Left lung (tissue), 4 donors: ENCODE measurements at regions not wholly inside any gene's neighbourhood (a gene's known extent, or its start where the extent isn't known, plus 50 kb on each side); places are given as distances from the start of the nearest gene placed in this dataset.

Experiments
- ATAC-seq: fragments of 200-7000 bp; cut with Tn5 transposase; one replicate; pipeline ENCODE4 v1.9.1; 2020; ENCODE audit warnings: moderate library complexity
- DNase-seq, 4 donors: peaks; one replicate each; pipeline ENCODE4 v3.0.0-alpha.2; 2013 to 2020
- H3K27ac ChIP-seq, 2 donors: fragments of 200-600 bp; sonication (generic) in 1 of 2; one replicate each; pipeline versions ENCODE4 v1.5.0 to v1.8.0; 2020 to 2021
- H3K27me3 ChIP-seq, 2 donors: fragments of 200-600 bp; sonication (generic) in 1 of 2; one replicate each; pipeline versions ENCODE4 v1.5.0 to v1.8.0; 2020 to 2021
- H3K36me3 ChIP-seq, 2 donors: fragments of 200-600 bp; sonication (generic) in 1 of 2; one replicate each; pipeline versions ENCODE4 v1.5.0 to v1.8.0; 2020 to 2021
- H3K4me1 ChIP-seq, 2 donors: fragments of 200-600 bp; one replicate each; pipeline ENCODE4 v1.8.0; 2021
- H3K4me3 ChIP-seq, 2 donors: fragments of 200-600 bp; sonication (generic) in 1 of 2; one replicate each; pipeline versions ENCODE4 v1.5.0 to v1.8.0; 2020 to 2021; ENCODE audit warnings: mild to moderate bottlenecking in 1 of 2
- H3K9me3 ChIP-seq, 2 donors: fragments of 200-600 bp; sonication (generic) in 1 of 2; one replicate each; pipeline versions ENCODE4 v1.5.0 to v1.8.0; 2020 to 2021
- intact Hi-C, 2 donors: fragments of 100-400 bp; cut with DNase I; formaldehyde crosslinking; loops; one replicate each; pipeline versions ENCODE4 v1.11.2 to v1.14.2; 2022
- TF ChIP-seq, protein P1 (sequence below), 2 donors: fragments of 200-600 bp; sonication (generic) in 1 of 2; IDR thresholded peaks; one replicate each; pipeline versions ENCODE4 v1.5.0 to v1.8.0; 2021; ENCODE audit warnings: antibody characterized with exemption in 2 of 2
- donor health status: DM: no; HTN: yes; CAD: no.
- donor health status: DM: no; HTN: no; CAD: no.

DNA sequence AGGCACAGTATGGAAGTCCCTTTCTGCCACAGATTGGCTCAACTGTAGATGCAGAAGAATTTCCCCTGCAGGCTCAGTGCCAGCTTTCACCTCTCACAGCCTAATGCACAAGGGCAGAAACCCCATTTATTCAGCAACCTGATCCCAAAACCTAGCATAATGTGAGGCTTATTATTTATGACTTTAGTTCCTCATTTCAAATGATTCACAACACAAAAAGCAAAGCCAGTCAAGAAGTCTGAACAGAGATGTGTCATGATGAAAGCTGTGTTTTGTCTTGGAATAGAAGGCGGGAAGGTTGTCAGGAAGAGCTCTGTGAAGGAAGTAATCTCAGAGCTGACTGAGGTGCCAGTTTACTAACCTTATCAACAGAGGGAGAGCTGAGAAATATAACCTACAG is 369.7 kb downstream of the LRRC70 start:
- Histone ChIP-seq H3K27me3 (no peaks in the 10 kb centered on the region), H3K27ac (no peak overlapping the region), H3K36me3 (no peaks in the 10 kb centered on the region), H3K4me1 (no peaks in the 10 kb centered on the region), H3K4me3 (no peak overlapping the region), H3K9me3 (no peaks in the 10 kb centered on the region)
- TF ChIP-seq, protein P1, sequence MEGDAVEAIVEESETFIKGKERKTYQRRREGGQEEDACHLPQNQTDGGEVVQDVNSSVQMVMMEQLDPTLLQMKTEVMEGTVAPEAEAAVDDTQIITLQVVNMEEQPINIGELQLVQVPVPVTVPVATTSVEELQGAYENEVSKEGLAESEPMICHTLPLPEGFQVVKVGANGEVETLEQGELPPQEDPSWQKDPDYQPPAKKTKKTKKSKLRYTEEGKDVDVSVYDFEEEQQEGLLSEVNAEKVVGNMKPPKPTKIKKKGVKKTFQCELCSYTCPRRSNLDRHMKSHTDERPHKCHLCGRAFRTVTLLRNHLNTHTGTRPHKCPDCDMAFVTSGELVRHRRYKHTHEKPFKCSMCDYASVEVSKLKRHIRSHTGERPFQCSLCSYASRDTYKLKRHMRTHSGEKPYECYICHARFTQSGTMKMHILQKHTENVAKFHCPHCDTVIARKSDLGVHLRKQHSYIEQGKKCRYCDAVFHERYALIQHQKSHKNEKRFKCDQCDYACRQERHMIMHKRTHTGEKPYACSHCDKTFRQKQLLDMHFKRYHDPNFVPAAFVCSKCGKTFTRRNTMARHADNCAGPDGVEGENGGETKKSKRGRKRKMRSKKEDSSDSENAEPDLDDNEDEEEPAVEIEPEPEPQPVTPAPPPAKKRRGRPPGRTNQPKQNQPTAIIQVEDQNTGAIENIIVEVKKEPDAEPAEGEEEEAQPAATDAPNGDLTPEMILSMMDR (IDR thresholded peaks at IDR 0.05) = no peak
- DNase-seq (no peak), ATAC-seq (no peak)
- intact Hi-C loops = no loop called here

DNA sequence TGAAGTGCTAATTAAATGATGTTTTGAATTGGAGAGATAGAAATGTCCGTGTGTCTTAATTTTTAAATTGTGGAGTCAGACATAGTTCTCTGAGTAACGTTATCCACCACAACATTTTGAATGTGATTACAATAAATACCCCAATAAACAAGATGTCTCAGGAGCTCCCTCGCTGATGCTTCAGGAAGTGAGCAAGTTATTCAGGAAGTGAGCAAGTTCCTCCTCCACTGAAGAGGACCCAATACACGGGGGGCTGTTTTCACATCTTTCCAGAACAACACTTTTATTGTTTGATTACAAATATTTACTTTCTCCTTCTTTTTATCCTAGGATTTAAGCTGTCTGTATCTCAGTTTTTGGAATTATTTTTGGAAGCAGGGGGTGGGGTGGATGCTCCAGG is 363.8 kb downstream of the LRRC70 start:
- Histone ChIP-seq H3K27me3 (no peaks in the 10 kb centered on the region), H3K9me3 (no peaks in the 10 kb centered on the region), H3K36me3 (no peaks in the 10 kb centered on the region), H3K27ac (no peak overlapping the region), H3K4me3 (no peak overlapping the region), H3K4me1 (peaks cover 0 to 5% of the 10 kb centered on the region in 2 donors)
- ATAC-seq = no peak
- TF ChIP-seq, protein P1 (IDR thresholded peaks at IDR 0.05) = no peak
- intact Hi-C loops = no loop called here
- no peak for DNase-seq

DNA sequence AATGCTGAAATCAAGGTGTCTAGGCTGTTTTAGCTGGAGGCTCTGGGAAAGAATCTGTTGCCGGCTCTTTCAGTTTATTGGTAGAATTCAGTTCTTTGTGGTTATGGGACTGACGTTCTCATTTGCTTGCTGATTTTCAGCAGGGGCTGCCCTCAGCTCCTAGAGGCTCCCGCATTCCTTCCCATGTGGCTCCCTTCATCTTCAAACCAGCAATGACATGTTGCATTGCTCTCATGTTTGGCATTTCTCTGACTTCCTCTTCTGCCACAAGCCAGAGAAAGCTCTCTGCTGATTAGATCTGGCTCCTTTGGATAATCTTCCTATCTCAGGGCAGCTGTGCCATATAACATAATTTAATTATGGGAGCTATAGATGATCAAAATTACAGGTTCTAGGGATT is 360.3 kb downstream of the LRRC70 start:
- no peaks in the 10 kb centered on the region for H3K27me3 ChIP-seq
- TF ChIP-seq, protein P1 (IDR thresholded peaks at IDR 0.05) = no peak
- ATAC-seq (no peak), DNase-seq (no peak)
- H3K27ac ChIP-seq = no peak overlapping the region
- H3K36me3 ChIP-seq = no peaks in the 10 kb centered on the region
- no peak overlapping the region for H3K4me3 ChIP-seq
- H3K4me1 ChIP-seq = peaks cover 0 to 5% of the 10 kb centered on the region in 2 donors
- intact Hi-C loops = no loop called here
- no peaks in the 10 kb centered on the region for H3K9me3 ChIP-seq

DNA sequence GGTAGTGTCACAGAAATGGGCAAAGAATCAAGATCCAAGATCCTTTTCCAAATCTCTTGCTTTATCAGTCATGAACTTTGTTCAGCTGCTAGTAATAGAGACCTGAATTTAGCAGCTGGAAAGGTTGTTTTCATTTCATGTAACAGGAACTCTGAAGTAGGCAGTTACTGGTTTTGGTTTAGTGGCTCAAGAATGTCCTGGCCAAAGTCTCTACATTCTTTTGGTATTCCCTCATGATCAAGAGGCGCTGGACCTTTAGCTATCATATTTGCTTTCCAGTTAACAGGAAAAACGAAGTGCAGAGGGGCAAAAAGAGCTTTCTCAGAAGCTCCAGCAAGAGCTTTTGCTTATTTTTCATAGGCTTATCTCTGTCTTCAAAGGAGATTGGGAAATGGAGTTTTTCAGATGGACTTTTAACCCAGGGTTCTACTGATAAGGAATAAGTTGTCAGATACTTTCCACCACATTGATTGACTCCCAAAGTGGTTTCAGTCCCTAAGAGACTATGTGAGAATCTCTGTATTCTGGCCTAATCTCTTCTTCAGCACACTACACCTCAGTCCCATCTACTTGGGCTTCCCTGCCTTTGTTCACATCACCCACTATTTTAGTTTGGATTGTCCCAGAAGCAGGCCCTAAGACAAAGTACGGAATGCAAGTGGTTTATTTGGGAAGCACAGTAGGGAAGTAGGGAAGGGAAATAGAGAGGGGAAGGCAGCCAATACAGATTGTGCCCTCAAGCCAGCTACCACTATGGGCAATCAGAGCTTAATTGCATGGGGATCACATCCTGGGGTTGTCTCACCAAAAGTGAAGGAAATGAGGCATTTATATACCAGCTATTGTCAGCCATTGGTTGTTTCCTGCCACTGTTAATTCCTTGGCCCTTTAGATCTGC is 359.3 kb downstream of the LRRC70 start:
- peaks cover 0 to 5% of the 10 kb centered on the region in 2 donors for H3K4me1 ChIP-seq
- ATAC-seq = peak; percentile 93
- TF ChIP-seq, protein P1 (IDR thresholded peaks at IDR 0.05) = no peak
- no peak overlapping the region for H3K4me3 ChIP-seq
- no peaks in the 10 kb centered on the region for H3K36me3 ChIP-seq
- DNase-seq = peak in 1 of 4 donors; percentile 3
- H3K27me3 ChIP-seq = no peaks in the 10 kb centered on the region
- H3K9me3 ChIP-seq = no peaks in the 10 kb centered on the region
- H3K27ac ChIP-seq = peak overlapping the region in 1 of 2 donors; percentile 51
- intact Hi-C loops = no loop called here

DNA sequence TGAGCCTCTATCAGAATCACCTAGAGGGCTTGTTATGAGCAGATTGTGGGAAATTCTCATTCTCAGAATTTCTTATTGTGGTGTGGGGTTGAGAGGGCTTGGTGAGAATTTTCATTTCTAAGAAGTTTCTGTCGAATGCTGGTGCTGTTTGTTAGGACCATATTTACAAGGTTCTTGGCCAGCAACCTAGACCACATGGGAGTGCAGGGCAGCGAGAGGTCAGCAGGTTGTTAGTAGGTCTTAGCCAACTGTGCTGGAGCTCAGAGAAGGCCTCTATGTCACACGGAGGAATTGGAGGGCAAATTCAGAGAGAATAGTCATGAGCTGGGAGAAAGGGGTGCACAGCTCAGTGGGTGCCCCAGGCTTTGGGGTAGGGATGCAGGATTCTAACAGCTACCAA is 357.0 kb downstream of the LRRC70 start:
- Histone ChIP-seq H3K27ac (no peak overlapping the region), H3K27me3 (no peaks in the 10 kb centered on the region), H3K4me3 (no peak overlapping the region), H3K4me1 (peaks cover 0 to 5% of the 10 kb centered on the region in 2 donors), H3K36me3 (no peaks in the 10 kb centered on the region), H3K9me3 (no peaks in the 10 kb centered on the region)
- intact Hi-C loops = no loop called here
- DNase-seq (no peak), ATAC-seq (no peak)
- TF ChIP-seq, protein P1 (IDR thresholded peaks at IDR 0.05) = no peak
